Activated CD8-positive, alpha-beta T cell treated with anti-CD3 and anti-CD28 coated beads for 36 hours (primary cell): ENCODE measurements at regions not wholly inside any gene's neighbourhood (a gene's known extent, or its start where the extent isn't known, plus 50 kb on each side); places are given as distances from the start of the nearest gene placed in this dataset.

Experiments used
- ATAC-seq: fragments of 200-7000 bp; cut with Tn5 transposase; one replicate; pipeline ENCODE4 v1.10.0; 2021; ENCODE audit warnings: mild to moderate bottlenecking, moderate library complexity
- CTCF ChIA-PET: fragments of 350-600 bp; sonication (Branson Sonifier 250); formaldehyde crosslinking; loops from one replicate; lab custom pipeline; 2021; ENCODE audit warnings: antibody characterized with exemption; lab: Charles Lee
- POLR2A ChIA-PET: fragments of 350-600 bp; sonication (Branson Sonifier 250); formaldehyde crosslinking; loops from one replicate; lab custom pipeline; 2021; ENCODE audit warnings: antibody characterized with exemption; lab: Charles Lee
- DNase-seq: peaks from one replicate; pipeline ENCODE4 v3.0.0-alpha.2; 2020
- H3K27ac Mint-ChIP-seq: one replicate; pipeline ENCODE4 v1.8.0; 2021; ENCODE audit warnings: mild to moderate bottlenecking, mixed read lengths
- H3K27me3 Mint-ChIP-seq: one replicate; pipeline ENCODE4 v1.8.0; 2021; ENCODE audit warnings: mixed read lengths
- H3K36me3 Mint-ChIP-seq: one replicate; pipeline ENCODE4 v1.8.0; 2021; ENCODE audit warnings: low read depth, mixed read lengths
- H3K4me1 Mint-ChIP-seq: one replicate; pipeline ENCODE4 v1.8.0; 2021; ENCODE audit warnings: low read depth, mixed read lengths
- H3K4me3 Mint-ChIP-seq: one replicate; pipeline ENCODE4 v1.8.0; 2021; ENCODE audit warnings: mild to moderate bottlenecking, moderate library complexity, mixed read lengths
- H3K9me3 Mint-ChIP-seq: one replicate; pipeline ENCODE4 v1.8.0; 2021; ENCODE audit warnings: mixed read lengths
- CTCF ChIP-seq: fragments of 200-600 bp; IDR thresholded peaks from one replicate; pipeline ENCODE4 v1.8.0; 2022; ENCODE audit warnings: antibody characterized with exemption, mild to moderate bottlenecking
- intact Hi-C: fragments of 100-400 bp; cut with micrococcal nuclease; formaldehyde crosslinking; loops from one replicate; pipeline ENCODE4 v1.10.0; 2022

GRCh38 chr3:117266806-117267205, 557.2 kb downstream of the TUSC7 start:
- H3K9me3 Mint-ChIP-seq: peaks cover 7% of the 10 kb centered on the region
- H3K4me3 Mint-ChIP-seq: no peak overlapping the region
- POLR2A ChIA-PET: no interaction called here
- H3K36me3 Mint-ChIP-seq: no peaks in the 10 kb centered on the region
- DNase-seq (no peak), ATAC-seq (no peak)
- CTCF ChIA-PET: no interaction called here
- intact Hi-C loops: no loop called here
- H3K4me1 Mint-ChIP-seq: no peaks in the 10 kb centered on the region
- H3K27ac Mint-ChIP-seq: no peak overlapping the region
- H3K27me3 Mint-ChIP-seq: no peaks in the 10 kb centered on the region
- TF ChIP-seq CTCF: no peak

- no peak for TF ChIP-seq CTCF
- Mint-ChIP-seq H3K4me3 (no peak overlapping the region), H3K4me1 (no peaks in the 10 kb centered on the region), H3K36me3 (no peaks in the 10 kb centered on the region), H3K27me3 (no peaks in the 10 kb centered on the region), H3K9me3 (peaks cover 7% of the 10 kb centered on the region), H3K27ac (no peak overlapping the region)
- ATAC-seq: no peak
- no peak for DNase-seq
- ChIA-PET POLR2A (no interaction called here), CTCF (no interaction called here)
- intact Hi-C loops: no loop called here
These were observed 558.7 kb downstream of the TUSC7 start for GRCh38 chr3:117268318-117268717.

- ATAC-seq: no peak
- no peaks in the 10 kb centered on the region for H3K36me3 Mint-ChIP-seq
- DNase-seq: no peak
- intact Hi-C loops: no loop called here
- H3K27me3 Mint-ChIP-seq: no peaks in the 10 kb centered on the region
- no peak overlapping the region for H3K27ac Mint-ChIP-seq
- peaks cover 4% of the 10 kb centered on the region for H3K9me3 Mint-ChIP-seq
- H3K4me1 Mint-ChIP-seq: no peaks in the 10 kb centered on the region
- POLR2A ChIA-PET: no interaction called here
- CTCF ChIA-PET: no interaction called here
- H3K4me3 Mint-ChIP-seq: no peak overlapping the region
- TF ChIP-seq CTCF: no peak
These were observed 562.7 kb downstream of the TUSC7 start for GRCh38 chr3:117272274-117272673.

DNA sequence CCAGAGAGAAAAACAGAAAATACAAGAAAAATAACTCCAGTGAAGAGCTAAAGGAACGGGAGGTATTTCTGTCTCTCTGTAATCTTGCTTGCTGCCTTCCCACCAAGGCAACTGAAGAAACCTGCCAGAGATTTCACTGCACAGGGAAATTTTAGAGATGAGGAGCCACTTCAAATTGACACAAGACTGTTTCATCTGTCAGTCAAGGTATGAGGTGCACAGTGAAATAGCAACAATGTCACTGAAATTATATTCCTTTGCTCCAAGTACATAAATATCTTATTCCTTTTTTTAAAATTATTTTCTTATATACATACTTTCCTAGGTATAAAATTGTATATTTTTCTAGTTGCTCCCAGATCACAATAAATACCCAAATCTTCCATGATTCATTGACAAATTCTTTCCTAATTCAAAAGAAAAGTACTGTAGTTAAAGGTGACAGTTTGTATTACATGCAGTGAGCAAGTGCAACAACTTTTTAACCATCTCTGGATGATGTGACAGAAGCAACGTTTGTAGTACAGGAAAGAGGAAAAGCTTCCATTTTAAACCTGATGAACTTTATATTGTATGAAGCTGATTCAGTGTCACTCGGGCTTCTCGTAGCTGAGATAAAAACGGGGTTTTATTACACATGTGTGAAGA, 563.4 kb downstream of the TUSC7 start:
- ChIA-PET POLR2A (no interaction called here), CTCF (no interaction called here)
- DNase-seq (no peak), ATAC-seq (no peak)
- no peaks in the 10 kb centered on the region for H3K36me3 Mint-ChIP-seq
- H3K9me3 Mint-ChIP-seq: peaks cover 4% of the 10 kb centered on the region
- no peak for TF ChIP-seq CTCF
- no peak overlapping the region for H3K27ac Mint-ChIP-seq
- H3K4me3 Mint-ChIP-seq: no peak overlapping the region
- no peaks in the 10 kb centered on the region for H3K4me1 Mint-ChIP-seq
- intact Hi-C loops: no loop called here
- H3K27me3 Mint-ChIP-seq: no peaks in the 10 kb centered on the region

DNA sequence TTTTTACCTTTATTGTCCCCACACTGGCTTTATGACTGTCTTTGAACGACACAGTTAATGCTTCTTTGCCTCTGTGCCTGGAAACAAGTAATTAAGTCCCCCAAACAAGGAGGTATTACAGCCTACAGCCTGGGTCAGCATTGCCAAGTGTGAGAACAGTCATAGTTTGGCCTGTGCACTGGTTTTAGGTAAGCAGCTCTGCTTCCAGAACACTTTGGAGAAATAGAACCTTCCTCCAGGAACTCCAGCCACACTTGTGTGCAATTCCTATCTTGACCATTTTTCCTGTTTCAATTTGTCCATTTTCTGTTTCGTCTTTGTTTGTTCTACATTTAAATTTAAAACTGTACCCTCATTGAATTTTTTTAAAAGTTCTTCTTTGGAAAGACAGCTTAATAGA, 568.2 kb downstream of the TUSC7 start:
- no peaks in the 10 kb centered on the region for H3K27me3 Mint-ChIP-seq
- POLR2A ChIA-PET: no interaction called here
- no peak for TF ChIP-seq CTCF
- peaks cover 3% of the 10 kb centered on the region for H3K9me3 Mint-ChIP-seq
- CTCF ChIA-PET: no interaction called here
- no peak for ATAC-seq
- H3K4me3 Mint-ChIP-seq: no peak overlapping the region
- H3K4me1 Mint-ChIP-seq: no peaks in the 10 kb centered on the region
- no peaks in the 10 kb centered on the region for H3K36me3 Mint-ChIP-seq
- H3K27ac Mint-ChIP-seq: no peak overlapping the region
- intact Hi-C loops: no loop called here
- DNase-seq: no peak
